Stimulated activated CD4-positive, alpha-beta T cell treated with anti-CD3 and anti-CD28 coated beads, Interleukin-15, amount 100 ng/mL, for 48 hours (primary cell): ENCODE measurements at regions not wholly inside any gene's neighbourhood (a gene's known extent, or its start where the extent isn't known, plus 50 kb on each side); places are given as distances from the start of the nearest gene placed in this dataset.
"Not testable (repeated sequence)": the region's sequence is repeated elsewhere in the genome, so short reads cannot be mapped to it uniquely, and the experiment has no call there.

Experiments used
- DNase-seq, 2 donors: peaks; one replicate each; pipeline ENCODE4 v3.0.0-alpha.2; 2020; ENCODE audit warnings: low read depth in 2 of 2

- no peak for DNase-seq
Observed at GRCh38 chrX:896256-896655, 265.7 kb downstream of the SHOX start.

- no peak for DNase-seq
Observed at GRCh38 chrX:889966-890651, 259.5 kb downstream of the SHOX start.

- DNase-seq, result not testable (repeated sequence)
Observed at GRCh38 chrX:887724-888123, 257.1 kb downstream of the SHOX start.

GRCh38 chrX:883588-883987, 253.0 kb downstream of the SHOX start:
- no peak for DNase-seq

- not testable (repeated sequence) for DNase-seq
Observed at GRCh38 chrX:879756-880698, 249.4 kb downstream of the SHOX start.

GRCh38 chrX:874061-874460, 243.5 kb downstream of the SHOX start:
- no peak for DNase-seq

- no peak for DNase-seq
Observed at GRCh38 chrX:873016-873415, 242.4 kb downstream of the SHOX start.

GRCh38 chrX:872090-872489, 241.5 kb downstream of the SHOX start:
- no peak for DNase-seq

GRCh38 chrX:871626-872025, 241.0 kb downstream of the SHOX start:
- DNase-seq, result no peak

GRCh38 chrX:867966-868647, 237.5 kb downstream of the SHOX start:
- DNase-seq, result no peak

- DNase-seq, result no peak
Observed at GRCh38 chrX:867502-867901, 236.9 kb downstream of the SHOX start.

GRCh38 chrX:866441-866990, 235.9 kb downstream of the SHOX start:
- DNase-seq, result no peak

GRCh38 chrX:865422-865821, 234.8 kb downstream of the SHOX start:
- no peak for DNase-seq

- DNase-seq, result no peak
Observed at GRCh38 chrX:861921-862320, 231.3 kb downstream of the SHOX start.

- no peak for DNase-seq
Observed at GRCh38 chrX:861340-861890, 230.8 kb downstream of the SHOX start.

GRCh38 chrX:859329-859728, 228.7 kb downstream of the SHOX start:
- DNase-seq, result no peak

GRCh38 chrX:858542-859078, 228.0 kb downstream of the SHOX start:
- DNase-seq, result no peak

- DNase-seq, result no peak
Observed at GRCh38 chrX:857376-857775, 226.8 kb downstream of the SHOX start.

GRCh38 chrX:856566-857290, 226.1 kb downstream of the SHOX start:
- no peak for DNase-seq

- DNase-seq, result no peak
Observed at GRCh38 chrX:853304-853703, 222.7 kb downstream of the SHOX start.

GRCh38 chrX:850471-850916, 219.9 kb downstream of the SHOX start:
- DNase-seq, result no peak
